Body of pancreas (tissue), 4 donors: ENCODE measurements at regions not wholly inside any gene's neighbourhood (a gene's known extent, or its start where the extent isn't known, plus 50 kb on each side); places are given as distances from the start of the nearest gene placed in this dataset.

Source experiments
- POLR2A ChIP-seq, 3 donors: fragments of 450-650 bp; IDR thresholded peaks; one replicate each; pipeline ENCODE4 v1.6.1; 2016; ENCODE audit warnings: antibody characterized with exemption in 3 of 3, mild to moderate bottlenecking in 2 of 3
- TF ChIP-seq, protein P1 (sequence below), 7 experiments: fragments of 450-650 bp in 4 of 7; fragments of 200-600 bp in 3 of 7; sonication (generic) in 3 of 7; IDR thresholded peaks; one replicate each; pipeline ENCODE4 v1.5.1; 2016 to 2019; ENCODE audit warnings: antibody characterized with exemption in 7 of 7

DNA sequence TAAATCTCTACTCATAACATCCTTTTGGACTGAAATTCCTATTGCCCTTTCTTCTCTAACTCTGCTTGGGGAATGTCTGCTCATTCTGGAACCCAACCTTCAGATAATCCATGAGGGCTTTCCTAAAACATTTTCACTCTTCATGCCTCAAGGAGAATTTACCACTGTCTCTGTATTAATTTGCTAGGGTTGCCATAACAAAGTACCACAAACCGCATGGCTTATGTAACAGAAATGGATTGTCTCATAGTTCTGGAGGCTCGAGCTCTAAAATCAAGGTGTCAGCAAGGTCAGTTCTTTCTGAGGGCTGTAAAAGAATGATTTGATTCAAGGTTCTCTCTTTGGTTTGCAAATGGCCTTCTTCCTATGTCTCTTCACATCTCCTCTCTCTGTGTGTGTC lies 209.7 kb downstream of the LACC1 start:
- TF ChIP-seq, protein P1, sequence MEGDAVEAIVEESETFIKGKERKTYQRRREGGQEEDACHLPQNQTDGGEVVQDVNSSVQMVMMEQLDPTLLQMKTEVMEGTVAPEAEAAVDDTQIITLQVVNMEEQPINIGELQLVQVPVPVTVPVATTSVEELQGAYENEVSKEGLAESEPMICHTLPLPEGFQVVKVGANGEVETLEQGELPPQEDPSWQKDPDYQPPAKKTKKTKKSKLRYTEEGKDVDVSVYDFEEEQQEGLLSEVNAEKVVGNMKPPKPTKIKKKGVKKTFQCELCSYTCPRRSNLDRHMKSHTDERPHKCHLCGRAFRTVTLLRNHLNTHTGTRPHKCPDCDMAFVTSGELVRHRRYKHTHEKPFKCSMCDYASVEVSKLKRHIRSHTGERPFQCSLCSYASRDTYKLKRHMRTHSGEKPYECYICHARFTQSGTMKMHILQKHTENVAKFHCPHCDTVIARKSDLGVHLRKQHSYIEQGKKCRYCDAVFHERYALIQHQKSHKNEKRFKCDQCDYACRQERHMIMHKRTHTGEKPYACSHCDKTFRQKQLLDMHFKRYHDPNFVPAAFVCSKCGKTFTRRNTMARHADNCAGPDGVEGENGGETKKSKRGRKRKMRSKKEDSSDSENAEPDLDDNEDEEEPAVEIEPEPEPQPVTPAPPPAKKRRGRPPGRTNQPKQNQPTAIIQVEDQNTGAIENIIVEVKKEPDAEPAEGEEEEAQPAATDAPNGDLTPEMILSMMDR (IDR thresholded peaks at IDR 0.05), result no peak
- TF ChIP-seq POLR2A (IDR thresholded peaks at IDR 0.05), result no peak
